H9 (cell line): ENCODE measurements at regions not wholly inside any gene's neighbourhood (a gene's known extent, or its start where the extent isn't known, plus 50 kb on each side); places are given as distances from the start of the nearest gene placed in this dataset.

Experiments used
- DNase-seq: peaks from one replicate; pipeline ENCODE4 v3.0.0-alpha.2; 2017
- H2AFZ ChIP-seq: one replicate; pipeline ENCODE4 v1.6.1; 2013; ENCODE audit warnings: mild to moderate bottlenecking, low read length, control low read depth, moderate library complexity
- H2AK5ac ChIP-seq: 2 replicates; pipeline ENCODE4 v1.6.1; 2013; ENCODE audit warnings: low read length, control low read depth, mixed read lengths; ENCODE audit not compliant: insufficient read length
- H2BK120ac ChIP-seq: one replicate; pipeline ENCODE4 v1.6.1; 2013; ENCODE audit warnings: low read depth, mild to moderate bottlenecking, low read length, control low read depth, inconsistent platforms; ENCODE audit not compliant: poor library complexity, severe bottlenecking
- H2BK12ac ChIP-seq: 2 replicates; pipeline ENCODE4 v1.6.1; 2013; ENCODE audit warnings: low read length, control low read depth, mixed read lengths, low read depth; ENCODE audit not compliant: insufficient read length
- H2BK15ac ChIP-seq: 2 replicates; pipeline ENCODE4 v1.6.1; 2013; ENCODE audit warnings: low read depth, low read length, control low read depth
- H2BK20ac ChIP-seq: one replicate; pipeline ENCODE4 v1.6.1; 2013; ENCODE audit warnings: low read depth, mild to moderate bottlenecking, low read length, control low read depth, inconsistent platforms; ENCODE audit not compliant: poor library complexity, severe bottlenecking
- H2BK5ac ChIP-seq: 2 replicates; pipeline ENCODE4 v1.6.1; 2013; ENCODE audit warnings: low read length, control low read depth, mixed read lengths; ENCODE audit not compliant: insufficient read length
- H3K14ac ChIP-seq: 2 replicates; pipeline ENCODE4 v1.6.1; 2013; ENCODE audit warnings: low read length, control low read depth; ENCODE audit not compliant: insufficient read depth
- H3K18ac ChIP-seq: 2 replicates; pipeline ENCODE4 v1.6.1; 2013; ENCODE audit warnings: low read depth, mild to moderate bottlenecking, mixed read lengths, low read length, control low read depth; ENCODE audit not compliant: insufficient read length
- H3K23ac ChIP-seq: 2 replicates; pipeline ENCODE4 v1.6.1; 2013; ENCODE audit warnings: low read length, control low read depth, mixed read lengths, low read depth; ENCODE audit not compliant: insufficient read length
- H3K23me2 ChIP-seq: 2 replicates; pipeline ENCODE4 v1.6.1; 2013; ENCODE audit warnings: low read depth, mild to moderate bottlenecking, mixed read lengths, low read length, control low read depth; ENCODE audit not compliant: insufficient read length, poor library complexity, severe bottlenecking
- H3K27ac ChIP-seq: 2 replicates; pipeline ENCODE4 v1.5.1; 2013; ENCODE audit warnings: low read length, control low read depth, mixed read lengths, low read depth; ENCODE audit not compliant: insufficient read length
- H3K27me3 ChIP-seq: 2 replicates; pipeline ENCODE4 v1.6.1; 2013; ENCODE audit warnings: low read length, control low read depth, inconsistent platforms; ENCODE audit not compliant: insufficient read depth
- H3K4ac ChIP-seq: 2 replicates; pipeline ENCODE4 v1.6.1; 2013; ENCODE audit warnings: low read depth, mild to moderate bottlenecking, control low read depth, inconsistent platforms, low read length, moderate library complexity
- H3K4me1 ChIP-seq: 2 replicates; pipeline ENCODE4 v1.6.1; 2013; ENCODE audit warnings: low read length, control low read depth, inconsistent platforms; ENCODE audit not compliant: insufficient read depth
- H3K4me2 ChIP-seq: 2 replicates; pipeline ENCODE4 v1.6.1; 2013; ENCODE audit warnings: low read length, control low read depth, mixed read lengths; ENCODE audit not compliant: insufficient read length, insufficient read depth
- H3K56ac ChIP-seq: 2 replicates; pipeline ENCODE4 v1.6.1; 2013; ENCODE audit warnings: low read depth, mild to moderate bottlenecking, mixed read lengths, low read length, control low read depth; ENCODE audit not compliant: insufficient read length
- H3K79me1 ChIP-seq: 2 replicates; pipeline ENCODE4 v1.6.1; 2013; ENCODE audit warnings: low read depth, mild to moderate bottlenecking, moderate library complexity, low read length, control low read depth, inconsistent platforms; ENCODE audit not compliant: insufficient read depth, poor library complexity, severe bottlenecking
- H3K79me2 ChIP-seq: 2 replicates; pipeline ENCODE4 v1.6.1; 2013; ENCODE audit warnings: low read length, control low read depth, inconsistent platforms; ENCODE audit not compliant: insufficient read depth
- H3K9ac ChIP-seq: 2 replicates; pipeline ENCODE4 v1.6.1; 2013; ENCODE audit warnings: low read length, control low read depth, mixed read lengths; ENCODE audit not compliant: insufficient read length; ENCODE audit errors: extremely low read depth
- H3K9me3 ChIP-seq: one replicate; pipeline ENCODE4 v1.6.1; 2013; ENCODE audit warnings: low read depth, low read length, inconsistent platforms; ENCODE audit not compliant: control insufficient read depth
- H3T11ph ChIP-seq: one replicate; pipeline ENCODE4 v1.6.1; 2013; ENCODE audit warnings: mild to moderate bottlenecking, low read length, control low read depth, inconsistent platforms
- H4K20me1 ChIP-seq: one replicate; pipeline ENCODE4 v1.6.1; 2013; ENCODE audit not compliant: control insufficient read depth, insufficient read length, insufficient read depth
- H4K5ac ChIP-seq: 2 replicates; pipeline ENCODE4 v1.6.1; 2013; ENCODE audit warnings: low read depth, mild to moderate bottlenecking, mixed read lengths, low read length, control low read depth; ENCODE audit not compliant: insufficient read length
- H4K8ac ChIP-seq: replicated peaks from 2 replicates; pipeline ENCODE4 v1.6.1; 2013; ENCODE audit warnings: low read length, control low read depth, mixed read lengths, low read depth; ENCODE audit not compliant: insufficient read length
- H4K91ac ChIP-seq: 2 replicates; pipeline ENCODE4 v1.6.1; 2013; ENCODE audit warnings: low read depth, mild to moderate bottlenecking, moderate library complexity, mixed read lengths, low read length, control low read depth; ENCODE audit not compliant: insufficient read length
- H3K27ac Mint-ChIP-seq, 3 experiments: 2 replicates in 2 of 3; 3 replicates in 1 of 3; pipeline ENCODE4 v1.8.0; 2020 to 2021; ENCODE audit warnings: mixed read lengths in 3 of 3, mild to moderate bottlenecking in 1 of 3, moderate library complexity in 1 of 3
- H3K27me3 Mint-ChIP-seq: 2 replicates; pipeline ENCODE4 v1.8.0; 2021; ENCODE audit warnings: low read depth, mild to moderate bottlenecking, moderate library complexity, mixed read lengths
- H3K36me3 Mint-ChIP-seq, 3 experiments: 2 replicates in 2 of 3; 3 replicates in 1 of 3; pipeline ENCODE4 v1.8.0; 2020 to 2021; ENCODE audit warnings: low read depth in 3 of 3, mixed read lengths in 3 of 3; ENCODE audit not compliant: insufficient read depth in 1 of 3
- H3K4me1 Mint-ChIP-seq, 2 experiments: 2 replicates each; pipeline ENCODE4 v1.8.0; 2020; ENCODE audit warnings: mixed read lengths in 2 of 2
- H3K4me3 Mint-ChIP-seq, 2 experiments: 2 replicates in 1 of 2; 3 replicates in 1 of 2; pipeline ENCODE4 v1.8.0; 2020 to 2021; ENCODE audit warnings: mild to moderate bottlenecking in 2 of 2, mixed read lengths in 2 of 2, moderate library complexity in 1 of 2
- H3K9me3 Mint-ChIP-seq, 2 experiments: 2 replicates in 1 of 2; 3 replicates in 1 of 2; pipeline ENCODE4 v1.8.0; 2020; ENCODE audit warnings: mild to moderate bottlenecking in 2 of 2, mixed read lengths in 2 of 2, moderate library complexity in 1 of 2
- CTCF ChIP-seq: fragments of 200-600 bp; sonication (generic); conservative IDR thresholded peaks from 3 replicates; pipeline ENCODE4 v1.8.0; 2021; ENCODE audit warnings: antibody characterized with exemption, mild to moderate bottlenecking
- WGBS: extraction: QIAGEN DNeasy Blood & Tissue Kit; methylation state at CpG from one replicate; pipeline ENCODE4 v1.1.7; 2013; ENCODE audit warnings: missing lambda C conversion rate, low lambda C conversion rate, mixed read lengths; ENCODE audit not compliant: insufficient read length; ENCODE audit errors: extremely low coverage; 5-methylcytosine and 5-hydroxymethylcytosine counted together

- Histone ChIP-seq H2BK20ac (no peak overlapping the region), H4K20me1 (no peaks in the 10 kb centered on the region), H3K27me3 (peaks cover 9% of the 10 kb centered on the region; the same call in 1 of the 2 replicates), H4K91ac (no peak overlapping the region), H3K4ac (no peak overlapping the region), H3T11ph (no peak overlapping the region), H3K14ac (no peak overlapping the region; the same call in 1 of the 2 replicates), H3K4me1 (peaks cover 3% of the 10 kb centered on the region; the same call in 1 of the 2 replicates), H2BK15ac (no peak overlapping the region), H2AK5ac (no peak overlapping the region), H4K8ac (no peak overlapping the region), H3K18ac (no peak overlapping the region), H2BK5ac (no peak overlapping the region), H3K79me1 (no peaks in the 10 kb centered on the region), H3K9ac (no peak overlapping the region), H3K23ac (no peak overlapping the region), H2BK120ac (no peak overlapping the region), H3K27ac (no peak overlapping the region), H2BK12ac (no peak overlapping the region), H3K56ac (no peak overlapping the region), H4K5ac (no peak overlapping the region), H3K23me2 (peaks cover 4% of the 10 kb centered on the region), H2AFZ (no peak overlapping the region), H3K79me2 (no peaks in the 10 kb centered on the region), H3K9me3 (no peaks in the 10 kb centered on the region), H3K4me2 (peak overlapping the region; percentile 68)
- Mint-ChIP-seq H3K36me3 (no peaks in the 10 kb centered on the region), H3K27me3 (peaks cover 83% of the 10 kb centered on the region), H3K27ac (no peak overlapping the region), H3K4me3 (peak overlapping the region; percentile 58 to 83), H3K4me1 (peaks cover 22 to 24% of the 10 kb centered on the region in 2 experiments), H3K9me3 (no peaks in the 10 kb centered on the region; a peak in 2 of 5 replicates)
- TF ChIP-seq CTCF, result peak; percentile 57; the same call in 2 of the 3 replicates
- DNase-seq, result peak; percentile 43
- no CpG with 5 or more reads among the region's 93 CpGs for WGBS
Measured at GRCh38 chr3:10707400-10708215, 108.4 kb upstream of the SLC6A11 start.
